Fibroblast of the conjunctiva (primary cell): ENCODE measurements at regions not wholly inside any gene's neighbourhood (a gene's known extent, or its start where the extent isn't known, plus 50 kb on each side); places are given as distances from the start of the nearest gene placed in this dataset.

Experiments used
- DNase-seq: peaks from one replicate; pipeline ENCODE4 v3.0.0-alpha.2; 2010; ENCODE audit warnings: low read depth

GRCh38 chr13:62033934-62034333 lies 618.3 kb upstream of the PCDH20 start:
- DNase-seq = no peak

- no peak for DNase-seq
These were observed 606.7 kb upstream of the PCDH20 start for GRCh38 chr13:62022369-62022768.

- no peak for DNase-seq
These were observed 604.2 kb upstream of the PCDH20 start for GRCh38 chr13:62019858-62020257.

- DNase-seq = no peak
These were observed 598.6 kb upstream of the PCDH20 start for GRCh38 chr13:62014299-62014698.

- DNase-seq = no peak
These were observed 587.8 kb upstream of the PCDH20 start for GRCh38 chr13:62003452-62003851.

- DNase-seq = no peak
These were observed 578.5 kb upstream of the PCDH20 start for GRCh38 chr13:61994174-61994573.

GRCh38 chr13:61989978-61990377 lies 574.3 kb upstream of the PCDH20 start:
- no peak for DNase-seq

GRCh38 chr13:61988810-61989209 lies 573.2 kb upstream of the PCDH20 start:
- no peak for DNase-seq

- no peak for DNase-seq
These were observed 559.4 kb upstream of the PCDH20 start for GRCh38 chr13:61975001-61975400.

GRCh38 chr13:61965756-61966155 lies 550.1 kb upstream of the PCDH20 start:
- no peak for DNase-seq

GRCh38 chr13:61960981-61961380 lies 545.3 kb upstream of the PCDH20 start:
- DNase-seq = no peak

- DNase-seq = peak; percentile 3
These were observed 538.4 kb upstream of the PCDH20 start for GRCh38 chr13:61954092-61954491.

GRCh38 chr13:61950828-61951227 lies 535.2 kb upstream of the PCDH20 start:
- DNase-seq = no peak

- no peak for DNase-seq
These were observed 528.8 kb upstream of the PCDH20 start for GRCh38 chr13:61944329-61944929.

- DNase-seq = no peak
These were observed 520.1 kb upstream of the PCDH20 start for GRCh38 chr13:61935710-61936109.

GRCh38 chr13:61927648-61928047 lies 512.0 kb upstream of the PCDH20 start:
- DNase-seq = no peak

GRCh38 chr13:61918841-61919240 lies 503.2 kb upstream of the PCDH20 start:
- DNase-seq = no peak

- DNase-seq = no peak
These were observed 500.8 kb upstream of the PCDH20 start for GRCh38 chr13:61916483-61916882.

- no peak for DNase-seq
These were observed 497.5 kb upstream of the PCDH20 start for GRCh38 chr13:61913183-61913582.

GRCh38 chr13:61908906-61909615 lies 493.4 kb upstream of the PCDH20 start:
- no peak for DNase-seq

GRCh38 chr13:61905054-61905453 lies 489.4 kb upstream of the PCDH20 start:
- DNase-seq = no peak

- DNase-seq = no peak
These were observed 486.4 kb upstream of the PCDH20 start for GRCh38 chr13:61901946-61902541.

GRCh38 chr13:61900033-61900432 lies 484.4 kb upstream of the PCDH20 start:
- DNase-seq = no peak

GRCh38 chr13:61898207-61898606 lies 482.6 kb upstream of the PCDH20 start:
- DNase-seq = no peak
